IMR-90 (cell line): ENCODE measurements at regions not wholly inside any gene's neighbourhood (a gene's known extent, or its start where the extent isn't known, plus 50 kb on each side); places are given as distances from the start of the nearest gene placed in this dataset.

ENCODE experiments used
- CHD1 ChIP-seq: IDR thresholded peaks from 2 replicates; pipeline ENCODE4 v1.6.1; 2012; ENCODE audit warnings: low read depth, low read length, improper control_type of control experiment
- MAFK ChIP-seq: IDR thresholded peaks from 2 replicates; pipeline ENCODE4 v1.6.1; 2012; ENCODE audit warnings: low read depth, low read length, improper control_type of control experiment
- POLR2A ChIP-seq: IDR thresholded peaks from 2 replicates; pipeline ENCODE4 v1.6.1; 2012; ENCODE audit warnings: mild to moderate bottlenecking, low read depth, low read length

- no peak for TF ChIP-seq POLR2A
- TF ChIP-seq MAFK: no peak
- no peak for TF ChIP-seq CHD1
Measured at GRCh38 chr4:109365939-109366338, 63.5 kb upstream of the COL25A1 start.
